Type B pancreatic cell (in vitro differentiated cells): ENCODE measurements at regions not wholly inside any gene's neighbourhood (a gene's known extent, or its start where the extent isn't known, plus 50 kb on each side); places are given as distances from the start of the nearest gene placed in this dataset.

Source experiments
- DNase-seq: peaks from one replicate; pipeline ENCODE4 v3.0.0; 2021; ENCODE audit warnings: mixed read lengths; ENCODE audit not compliant: unreplicated experiment; ENCODE audit errors: extremely low spot score
- H3K27ac Mint-ChIP-seq: 2 replicates; pipeline ENCODE4 v1.8.0; 2021; ENCODE audit warnings: mild to moderate bottlenecking, mixed read lengths
- H3K27me3 Mint-ChIP-seq: 2 replicates; pipeline ENCODE4 v1.8.0; 2021; ENCODE audit warnings: mixed read lengths
- H3K36me3 Mint-ChIP-seq: 2 replicates; pipeline ENCODE4 v1.8.0; 2021; ENCODE audit warnings: mixed read lengths
- H3K4me1 Mint-ChIP-seq: one replicate; pipeline ENCODE4 v1.8.0; 2021; ENCODE audit warnings: mixed read lengths; ENCODE audit not compliant: unreplicated experiment
- H3K4me3 Mint-ChIP-seq: 2 replicates; pipeline ENCODE4 v1.8.0; 2021; ENCODE audit warnings: mild to moderate bottlenecking, mixed read lengths
- H3K9me3 Mint-ChIP-seq: 2 replicates; pipeline ENCODE4 v1.8.0; 2021; ENCODE audit warnings: mixed read lengths
- TF ChIP-seq, protein P1 (sequence below): fragments of 200-600 bp; sonication (generic); conservative IDR thresholded peaks from 2 replicates; pipeline ENCODE4 v1.5.0; 2021; ENCODE audit warnings: antibody characterized with exemption, mild to moderate bottlenecking

- H3K36me3 Mint-ChIP-seq, result no peaks in the 10 kb centered on the region
- no peaks in the 10 kb centered on the region for H3K27me3 Mint-ChIP-seq
- peaks cover 19% of the 10 kb centered on the region for H3K4me1 Mint-ChIP-seq
- TF ChIP-seq, protein P1, sequence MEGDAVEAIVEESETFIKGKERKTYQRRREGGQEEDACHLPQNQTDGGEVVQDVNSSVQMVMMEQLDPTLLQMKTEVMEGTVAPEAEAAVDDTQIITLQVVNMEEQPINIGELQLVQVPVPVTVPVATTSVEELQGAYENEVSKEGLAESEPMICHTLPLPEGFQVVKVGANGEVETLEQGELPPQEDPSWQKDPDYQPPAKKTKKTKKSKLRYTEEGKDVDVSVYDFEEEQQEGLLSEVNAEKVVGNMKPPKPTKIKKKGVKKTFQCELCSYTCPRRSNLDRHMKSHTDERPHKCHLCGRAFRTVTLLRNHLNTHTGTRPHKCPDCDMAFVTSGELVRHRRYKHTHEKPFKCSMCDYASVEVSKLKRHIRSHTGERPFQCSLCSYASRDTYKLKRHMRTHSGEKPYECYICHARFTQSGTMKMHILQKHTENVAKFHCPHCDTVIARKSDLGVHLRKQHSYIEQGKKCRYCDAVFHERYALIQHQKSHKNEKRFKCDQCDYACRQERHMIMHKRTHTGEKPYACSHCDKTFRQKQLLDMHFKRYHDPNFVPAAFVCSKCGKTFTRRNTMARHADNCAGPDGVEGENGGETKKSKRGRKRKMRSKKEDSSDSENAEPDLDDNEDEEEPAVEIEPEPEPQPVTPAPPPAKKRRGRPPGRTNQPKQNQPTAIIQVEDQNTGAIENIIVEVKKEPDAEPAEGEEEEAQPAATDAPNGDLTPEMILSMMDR, result no peak
- no peak for DNase-seq
- H3K27ac Mint-ChIP-seq, result no peak overlapping the region
- H3K9me3 Mint-ChIP-seq, result no peaks in the 10 kb centered on the region
- H3K4me3 Mint-ChIP-seq, result no peak overlapping the region
Measured at GRCh38 chr2:204022550-204022949, 86.0 kb downstream of the ICOS start.

DNA sequence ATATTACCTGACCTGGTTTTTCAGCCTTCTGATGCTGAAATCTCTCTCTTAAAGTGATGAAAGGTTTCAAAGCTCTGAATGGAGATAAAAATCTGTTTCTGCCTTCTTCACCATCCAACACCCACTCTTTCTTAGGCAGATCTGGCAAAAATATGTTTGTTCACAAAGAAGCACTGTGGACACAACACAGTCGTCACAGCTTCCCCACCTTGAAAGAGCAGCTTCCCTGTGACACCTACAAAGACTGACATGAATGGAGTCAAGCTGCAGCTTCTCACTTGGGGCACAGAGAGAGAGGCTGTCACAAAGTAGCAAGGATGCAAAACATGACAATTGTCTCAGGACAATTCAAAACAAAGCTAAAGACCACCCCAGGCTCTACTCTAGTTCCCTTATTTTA, 86.5 kb downstream of the ICOS start:
- Mint-ChIP-seq H3K27ac (no peak overlapping the region), H3K4me1 (peaks cover 19% of the 10 kb centered on the region), H3K4me3 (no peak overlapping the region)

DNA sequence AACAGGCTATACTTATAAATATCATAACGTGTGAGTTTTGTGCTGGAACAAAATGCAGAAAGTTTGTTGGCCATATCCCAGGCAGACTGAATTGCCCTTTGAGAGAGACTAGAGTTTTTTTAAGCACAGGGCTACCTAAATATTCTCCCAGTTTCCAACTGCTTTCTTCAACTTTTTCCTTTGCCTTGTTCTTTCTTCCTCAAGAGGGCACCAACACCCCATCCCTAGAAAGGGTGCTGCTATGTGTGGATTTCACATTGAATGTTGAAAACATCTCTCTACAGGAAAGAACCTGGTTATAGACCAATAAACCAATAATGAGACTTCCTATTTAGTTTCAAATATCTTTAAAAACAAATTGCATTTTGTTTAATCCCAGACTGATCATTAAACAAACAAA, 87.9 kb downstream of the ICOS start:
- Mint-ChIP-seq H3K4me1 (peaks cover 19% of the 10 kb centered on the region), H3K4me3 (no peak overlapping the region), H3K9me3 (no peaks in the 10 kb centered on the region), H3K36me3 (no peaks in the 10 kb centered on the region), H3K27ac (no peak overlapping the region), H3K27me3 (no peaks in the 10 kb centered on the region)
- DNase-seq, result no peak
- TF ChIP-seq, protein P1, result peak; percentile 84

More for the DNA sequence above, 86.5 kb downstream of the ICOS start:
- no peaks in the 10 kb centered on the region for H3K27me3 Mint-ChIP-seq
- H3K9me3 Mint-ChIP-seq, result no peaks in the 10 kb centered on the region
- TF ChIP-seq, protein P1, result no peak
- no peaks in the 10 kb centered on the region for H3K36me3 Mint-ChIP-seq
- DNase-seq, result no peak

DNA sequence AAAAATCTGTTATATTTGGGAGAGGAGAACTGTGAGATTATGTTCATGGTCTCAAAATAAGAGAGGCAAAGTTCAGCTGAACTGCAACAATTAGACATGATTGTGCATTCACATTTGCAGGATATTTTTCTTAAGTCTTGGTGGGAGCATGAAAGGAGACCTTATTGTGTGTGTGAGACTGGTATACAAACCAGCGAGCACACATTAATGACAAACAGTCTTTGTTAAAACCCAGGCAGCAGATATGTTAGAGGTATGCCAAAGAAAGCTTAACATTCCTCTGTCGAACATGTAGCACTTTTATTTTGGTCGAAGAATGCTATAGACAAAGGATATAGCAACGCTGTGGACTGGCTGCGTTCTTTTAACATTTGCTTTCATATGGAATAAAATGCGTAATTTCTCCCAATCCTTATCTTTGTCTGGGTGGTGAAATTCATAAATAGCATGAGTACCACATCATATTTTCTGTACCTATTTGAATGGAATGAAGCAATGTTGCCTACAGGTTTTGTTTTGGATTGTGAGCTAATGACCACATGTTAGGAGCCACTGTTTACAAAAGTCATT, 88.4 kb downstream of the ICOS start:
- no peaks in the 10 kb centered on the region for H3K27me3 Mint-ChIP-seq
- H3K27ac Mint-ChIP-seq, result no peak overlapping the region
- no peak for DNase-seq
- TF ChIP-seq, protein P1, result no peak
- peaks cover 19% of the 10 kb centered on the region for H3K4me1 Mint-ChIP-seq
- no peaks in the 10 kb centered on the region for H3K9me3 Mint-ChIP-seq
- no peak overlapping the region for H3K4me3 Mint-ChIP-seq
- no peaks in the 10 kb centered on the region for H3K36me3 Mint-ChIP-seq

- Mint-ChIP-seq H3K27me3 (no peaks in the 10 kb centered on the region), H3K4me3 (no peak overlapping the region), H3K36me3 (no peaks in the 10 kb centered on the region), H3K9me3 (no peaks in the 10 kb centered on the region), H3K4me1 (peaks cover 27% of the 10 kb centered on the region), H3K27ac (no peak overlapping the region)
- DNase-seq, result no peak
- TF ChIP-seq, protein P1, result peak; percentile 47
Measured at GRCh38 chr2:204026294-204026693, 89.7 kb downstream of the ICOS start.

- no peak for DNase-seq
- Mint-ChIP-seq H3K27ac (no peak overlapping the region), H3K36me3 (no peaks in the 10 kb centered on the region), H3K4me3 (no peak overlapping the region), H3K9me3 (no peaks in the 10 kb centered on the region), H3K4me1 (peaks cover 27% of the 10 kb centered on the region), H3K27me3 (no peaks in the 10 kb centered on the region)
- TF ChIP-seq, protein P1, result no peak
Measured at GRCh38 chr2:204027091-204027490, 90.5 kb downstream of the ICOS start.
